ENCODE measurements at regions not wholly inside any gene's neighbourhood (a gene's known extent, or its start where the extent isn't known, plus 50 kb on each side); places are given as distances from the start of the nearest gene placed in this dataset.

DNA sequence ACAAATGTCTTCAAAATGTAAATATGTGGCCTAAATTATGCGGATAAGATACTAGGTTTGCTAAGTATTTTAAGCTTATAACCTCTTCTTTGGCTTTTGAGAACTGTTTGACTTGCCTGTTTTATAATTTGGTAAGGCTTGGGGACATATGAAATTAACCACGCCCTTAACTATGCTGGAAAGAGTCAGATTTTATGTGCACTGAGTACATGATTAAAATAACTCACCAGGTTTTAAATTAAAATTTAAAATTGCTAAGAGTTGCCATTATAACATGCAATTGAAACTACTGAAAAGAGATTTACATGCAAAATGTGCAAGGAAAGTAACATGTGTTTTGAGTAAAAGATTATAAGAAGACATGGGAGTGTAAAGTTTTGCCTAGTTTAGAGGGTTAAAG lies 141.9 kb downstream of the WDR11 start:
- DNase-seq, result no peak
- WGBS, 5 donors, result 91 to 96% (median 93%) methylated on average over 2 of the region's 2 CpGs
- H3K27me3 ChIP-seq, result peaks cover 0 to 4% (median 0%) of the 10 kb centered on the region in 3 donors
- H3K4me1 ChIP-seq, result peaks cover 0 to 10% (median 3%) of the 10 kb centered on the region in 4 donors
- H3K4me3 ChIP-seq, result no peak overlapping the region
- intact Hi-C loops (cut with DNase I; ENCODE audit: low total_unique reads), result no loop called here
- H3K36me3 ChIP-seq, result peaks cover 0 to 8% (median 0%) of the 10 kb centered on the region in 4 donors
- no peak overlapping the region for H3K27ac ChIP-seq
- peaks cover 0 to 25% (median 15%) of the 10 kb centered on the region in 4 donors for H3K9me3 ChIP-seq
- TF ChIP-seq POLR2A (IDR thresholded peaks at IDR 0.05) (no peak), EP300 (IDR thresholded peaks at IDR 0.05) (no peak), POLR2AphosphoS5 (IDR thresholded peaks at IDR 0.05) (no peak)
- TF ChIP-seq, protein P1, sequence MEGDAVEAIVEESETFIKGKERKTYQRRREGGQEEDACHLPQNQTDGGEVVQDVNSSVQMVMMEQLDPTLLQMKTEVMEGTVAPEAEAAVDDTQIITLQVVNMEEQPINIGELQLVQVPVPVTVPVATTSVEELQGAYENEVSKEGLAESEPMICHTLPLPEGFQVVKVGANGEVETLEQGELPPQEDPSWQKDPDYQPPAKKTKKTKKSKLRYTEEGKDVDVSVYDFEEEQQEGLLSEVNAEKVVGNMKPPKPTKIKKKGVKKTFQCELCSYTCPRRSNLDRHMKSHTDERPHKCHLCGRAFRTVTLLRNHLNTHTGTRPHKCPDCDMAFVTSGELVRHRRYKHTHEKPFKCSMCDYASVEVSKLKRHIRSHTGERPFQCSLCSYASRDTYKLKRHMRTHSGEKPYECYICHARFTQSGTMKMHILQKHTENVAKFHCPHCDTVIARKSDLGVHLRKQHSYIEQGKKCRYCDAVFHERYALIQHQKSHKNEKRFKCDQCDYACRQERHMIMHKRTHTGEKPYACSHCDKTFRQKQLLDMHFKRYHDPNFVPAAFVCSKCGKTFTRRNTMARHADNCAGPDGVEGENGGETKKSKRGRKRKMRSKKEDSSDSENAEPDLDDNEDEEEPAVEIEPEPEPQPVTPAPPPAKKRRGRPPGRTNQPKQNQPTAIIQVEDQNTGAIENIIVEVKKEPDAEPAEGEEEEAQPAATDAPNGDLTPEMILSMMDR (IDR thresholded peaks at IDR 0.05), result no peak

DNA sequence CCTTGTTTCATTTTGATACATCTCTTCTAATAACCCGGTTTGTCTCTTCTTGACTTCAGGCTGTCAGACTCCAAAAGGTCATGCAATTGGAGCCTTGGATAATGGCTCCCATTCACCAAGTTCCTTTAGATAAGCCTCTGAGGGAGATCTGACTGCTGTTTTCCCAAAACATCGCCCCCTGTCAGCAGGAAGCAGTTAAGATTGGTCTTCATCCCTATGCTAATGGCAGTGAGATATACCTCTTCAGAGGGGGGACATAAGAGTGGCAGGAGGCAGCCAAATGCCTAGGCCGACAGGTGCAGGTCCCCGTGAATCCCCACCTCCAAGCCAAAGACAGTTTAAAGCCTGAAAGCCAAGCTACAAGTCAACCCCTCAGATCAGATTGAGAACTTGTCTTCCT lies 144.6 kb downstream of the WDR11 start:
- Histone ChIP-seq H3K9me3 (peaks cover 0 to 13% (median 0%) of the 10 kb centered on the region in 4 donors), H3K36me3 (no peaks in the 10 kb centered on the region), H3K4me1 (peaks cover 0 to 10% (median 3%) of the 10 kb centered on the region in 4 donors), H3K27ac (peak overlapping the region in 4 of 5 donors; percentile 26 to 76 (median 30)), H3K27me3 (peaks cover 0 to 17% (median 0%) of the 10 kb centered on the region in 3 donors), H3K4me3 (no peak overlapping the region)
- WGBS, 5 donors, result 64 to 83% (median 81%) methylated on average over 4 of the region's 4 CpGs
- intact Hi-C loops (cut with DNase I; ENCODE audit: low total_unique reads), result no loop called here
- TF ChIP-seq, protein P1 (IDR thresholded peaks at IDR 0.05), result no peak
- no peak for TF ChIP-seq POLR2A (IDR thresholded peaks at IDR 0.05)
- TF ChIP-seq EP300 (IDR thresholded peaks at IDR 0.05), result no peak
- TF ChIP-seq POLR2AphosphoS5 (IDR thresholded peaks at IDR 0.05), result no peak
- DNase-seq, result no peak

DNA sequence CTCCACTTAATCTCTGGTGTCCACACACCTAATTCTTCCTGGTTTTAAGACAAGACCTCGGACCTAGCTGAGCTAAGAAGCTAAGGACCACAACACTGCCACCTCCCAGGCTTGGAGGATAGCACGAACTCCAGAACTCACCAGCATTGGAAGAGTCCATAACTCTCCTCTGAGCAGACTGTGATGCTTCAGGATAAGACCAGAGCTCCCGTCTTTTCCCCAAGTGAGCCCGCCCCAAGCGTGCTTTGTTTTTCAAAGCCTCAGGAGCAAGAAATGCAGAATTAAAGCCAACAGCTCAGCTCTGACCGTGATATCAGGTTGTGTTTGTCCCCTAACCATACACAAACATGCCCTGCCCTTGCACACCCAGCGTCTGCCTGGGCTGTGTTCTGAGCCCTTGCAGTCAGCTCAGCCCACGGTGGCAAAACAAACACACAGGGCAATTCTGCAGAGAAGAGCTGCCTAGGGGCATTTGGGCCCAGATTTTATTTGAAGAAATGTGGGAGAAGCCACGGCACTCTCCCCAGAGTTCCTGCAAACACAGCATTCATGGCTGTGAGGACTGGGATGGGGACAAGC lies 145.4 kb downstream of the WDR11 start:
- 26 to 58% (median 45%) methylated on average over 9 of the region's 9 CpGs for WGBS, 5 donors
- peak; percentile 65 to 68 for DNase-seq
- peaks cover 0 to 10% (median 3%) of the 10 kb centered on the region in 4 donors for H3K4me1 ChIP-seq
- TF ChIP-seq POLR2A (IDR thresholded peaks at IDR 0.05) (no peak), POLR2AphosphoS5 (IDR thresholded peaks at IDR 0.05) (peak in 2 of 3 donors; percentile 27 to 50), EP300 (IDR thresholded peaks at IDR 0.05) (no peak)
- TF ChIP-seq, protein P1 (IDR thresholded peaks at IDR 0.05), result no peak
- H3K36me3 ChIP-seq, result no peaks in the 10 kb centered on the region
- H3K4me3 ChIP-seq, result no peak overlapping the region
- H3K27me3 ChIP-seq, result peaks cover 0 to 17% (median 0%) of the 10 kb centered on the region in 3 donors
- H3K27ac ChIP-seq, result peak overlapping the region in 4 of 5 donors; percentile 26 to 76 (median 30)
- intact Hi-C loops (cut with DNase I; ENCODE audit: low total_unique reads), result no loop called here
- H3K9me3 ChIP-seq, result peaks cover 0 to 8% (median 0%) of the 10 kb centered on the region in 4 donors

DNA sequence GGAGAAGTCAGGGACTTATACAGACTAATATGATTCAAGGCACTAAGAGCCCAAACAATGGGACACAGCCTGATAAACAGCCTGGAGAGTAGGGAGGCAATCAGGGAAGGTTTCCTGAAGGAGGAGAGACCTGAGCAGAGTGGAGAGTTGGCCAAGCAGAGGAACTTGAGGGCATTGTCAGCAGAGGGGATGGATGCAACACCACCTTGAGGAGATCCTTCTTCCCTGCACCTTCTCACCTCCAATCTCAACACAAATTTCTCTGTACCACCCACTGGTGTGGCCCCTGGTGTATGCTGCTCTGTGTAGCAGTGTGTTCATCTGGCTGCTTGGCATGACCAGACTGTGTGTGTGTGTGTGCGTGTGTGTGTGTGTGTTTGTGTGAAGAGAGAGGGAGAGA lies 146.2 kb downstream of the WDR11 start:
- Histone ChIP-seq H3K4me3 (no peak overlapping the region), H3K27me3 (peaks cover 0 to 17% (median 0%) of the 10 kb centered on the region in 3 donors), H3K27ac (peak overlapping the region in 3 of 5 donors; percentile 28 to 76 (median 33)), H3K36me3 (no peaks in the 10 kb centered on the region), H3K9me3 (peaks cover 0 to 4% (median 0%) of the 10 kb centered on the region in 4 donors), H3K4me1 (peaks cover 1 to 11% (median 6%) of the 10 kb centered on the region in 4 donors)
- intact Hi-C loops (cut with DNase I; ENCODE audit: low total_unique reads), result no loop called here
- no peak for DNase-seq
- WGBS, 5 donors, result 42 to 63% (median 55%) methylated on average over 1 of the region's 1 CpG
- TF ChIP-seq, protein P1 (IDR thresholded peaks at IDR 0.05), result no peak
- TF ChIP-seq POLR2A (IDR thresholded peaks at IDR 0.05), result no peak

All from stomach (tissue), 8 donors.